ENCODE measurements at regions not wholly inside any gene's neighbourhood (a gene's known extent, or its start where the extent isn't known, plus 50 kb on each side); places are given as distances from the start of the nearest gene placed in this dataset.

GRCh38 chr2:175516555-175516954 is 335.0 kb upstream of the ATP5MC3 start:
- DNase-seq (ENCODE audit: low read depth, low spot score), result no peak

GRCh38 chr2:175500255-175500654 is 318.7 kb upstream of the ATP5MC3 start:
- ChIA-PET CTCF (no interaction called here), POLR2A (no interaction called here)
- Histone ChIP-seq H3K27ac (ENCODE audit: low read depth, low read length) (no peak overlapping the region), H3K9me3 (ENCODE audit: control insufficient read depth, insufficient read depth, low read length) (no peaks in the 10 kb centered on the region), H3K4me3 (ENCODE audit: low read depth, low read length) (no peak overlapping the region), H3K27me3 (ENCODE audit: control insufficient read depth, insufficient read depth, low read length) (no peaks in the 10 kb centered on the region)
- no peak for TF ChIP-seq CTCF (IDR thresholded peaks at IDR 0.05; ENCODE audit: low read depth, low read length)
- DNase-seq (ENCODE audit: low read depth, low spot score), result no peak

More at GRCh38 chr2:175516555-175516954, 335.0 kb upstream of the ATP5MC3 start:
- Histone ChIP-seq H3K9me3 (ENCODE audit: control insufficient read depth, insufficient read depth, low read length) (no peaks in the 10 kb centered on the region), H3K27ac (ENCODE audit: low read depth, low read length) (no peak overlapping the region), H3K27me3 (ENCODE audit: control insufficient read depth, insufficient read depth, low read length) (no peaks in the 10 kb centered on the region), H3K4me3 (ENCODE audit: low read depth, low read length) (no peak overlapping the region)
- ChIA-PET POLR2A (no interaction called here), CTCF (no interaction called here)
- no peak for TF ChIP-seq CTCF (IDR thresholded peaks at IDR 0.05; ENCODE audit: low read depth, low read length)

GRCh38 chr2:175490360-175490791 is 308.9 kb upstream of the ATP5MC3 start:
- no peaks in the 10 kb centered on the region for H3K27me3 ChIP-seq (ENCODE audit: control insufficient read depth, insufficient read depth, low read length)
- no peak overlapping the region for H3K27ac ChIP-seq (ENCODE audit: low read depth, low read length)
- ChIA-PET CTCF (no interaction called here), POLR2A (no interaction called here)
- TF ChIP-seq CTCF (IDR thresholded peaks at IDR 0.05; ENCODE audit: low read depth, low read length), result no peak
- no peaks in the 10 kb centered on the region for H3K9me3 ChIP-seq (ENCODE audit: control insufficient read depth, insufficient read depth, low read length)
- no peak for DNase-seq (ENCODE audit: low read depth, low spot score)
- H3K4me3 ChIP-seq (ENCODE audit: low read depth, low read length), result no peak overlapping the region

GRCh38 chr2:175478096-175478768 is 296.7 kb upstream of the ATP5MC3 start:
- CTCF ChIA-PET, result no interaction called here
- no peak for TF ChIP-seq CTCF (IDR thresholded peaks at IDR 0.05; ENCODE audit: low read depth, low read length)
- Histone ChIP-seq H3K9me3 (ENCODE audit: control insufficient read depth, insufficient read depth, low read length) (no peaks in the 10 kb centered on the region), H3K4me3 (ENCODE audit: low read depth, low read length) (no peak overlapping the region), H3K27ac (ENCODE audit: low read depth, low read length) (no peak overlapping the region), H3K27me3 (ENCODE audit: control insufficient read depth, insufficient read depth, low read length) (no peaks in the 10 kb centered on the region)
- POLR2A ChIA-PET, result no interaction called here
- DNase-seq (ENCODE audit: low read depth, low spot score), result no peak

- DNase-seq (ENCODE audit: low read depth, low spot score), result no peak
- Histone ChIP-seq H3K27me3 (ENCODE audit: control insufficient read depth, insufficient read depth, low read length) (no peaks in the 10 kb centered on the region), H3K27ac (ENCODE audit: low read depth, low read length) (no peak overlapping the region), H3K9me3 (ENCODE audit: control insufficient read depth, insufficient read depth, low read length) (no peaks in the 10 kb centered on the region), H3K4me3 (ENCODE audit: low read depth, low read length) (no peak overlapping the region)
- TF ChIP-seq CTCF (IDR thresholded peaks at IDR 0.05; ENCODE audit: low read depth, low read length), result no peak
- ChIA-PET POLR2A (no interaction called here), CTCF (no interaction called here)
These were observed 295.4 kb upstream of the ATP5MC3 start for GRCh38 chr2:175476948-175477347.
